ENCODE measurements at regions not wholly inside any gene's neighbourhood (a gene's known extent, or its start where the extent isn't known, plus 50 kb on each side); places are given as distances from the start of the nearest gene placed in this dataset.

- Histone ChIP-seq H3K9me3 (ENCODE audit: low read length) (no peaks in the 10 kb centered on the region), H3K4me3 (ENCODE audit: low read length) (no peak overlapping the region), H3K36me3 (ENCODE audit: insufficient read depth, low read length) (no peaks in the 10 kb centered on the region), H3K27me3 (ENCODE audit: insufficient read depth, low read length, poor library complexity, severe bottlenecking) (no peaks in the 10 kb centered on the region), H3K27ac (ENCODE audit: low read depth, low read length) (no peak overlapping the region), H3K4me1 (ENCODE audit: insufficient read depth, low read length) (no peaks in the 10 kb centered on the region)
- H3K4me1 Mint-ChIP-seq: peaks cover 3 to 6% (median 6%) of the 10 kb centered on the region in 3 donors
- H3K9me3 Mint-ChIP-seq: peaks cover 0 to 6% (median 0%) of the 10 kb centered on the region in 5 donors
- POLR2A ChIA-PET: no interaction called here
- peaks cover 5 to 12% of the 10 kb centered on the region in 2 donors for H3K27me3 Mint-ChIP-seq
- H3K27ac Mint-ChIP-seq: no peak overlapping the region
- H3K36me3 Mint-ChIP-seq: no peaks in the 10 kb centered on the region
- no peak for DNase-seq
- CTCF ChIA-PET: no interaction called here
- H3K4me3 Mint-ChIP-seq: no peak overlapping the region
Measured at GRCh38 chr9:87127543-87127942, 180.2 kb upstream of the GAS1 start.

- no peaks in the 10 kb centered on the region for H3K4me1 ChIP-seq (ENCODE audit: insufficient read depth, low read length)
- H3K27ac Mint-ChIP-seq: no peak overlapping the region
- no peaks in the 10 kb centered on the region for H3K27me3 ChIP-seq (ENCODE audit: insufficient read depth, low read length, poor library complexity, severe bottlenecking)
- no peak overlapping the region for H3K4me3 Mint-ChIP-seq
- ChIA-PET CTCF (no interaction called here), POLR2A (no interaction called here)
- H3K9me3 ChIP-seq (ENCODE audit: low read length): no peaks in the 10 kb centered on the region
- no peak overlapping the region for H3K27ac ChIP-seq (ENCODE audit: low read depth, low read length)
- no peaks in the 10 kb centered on the region for H3K36me3 Mint-ChIP-seq
- no peaks in the 10 kb centered on the region for H3K36me3 ChIP-seq (ENCODE audit: insufficient read depth, low read length)
- H3K9me3 Mint-ChIP-seq: peaks cover 0 to 7% (median 3%) of the 10 kb centered on the region in 5 donors
- H3K4me3 ChIP-seq (ENCODE audit: low read length): no peak overlapping the region
- DNase-seq: no peak
- peaks cover 5 to 12% of the 10 kb centered on the region in 2 donors for H3K27me3 Mint-ChIP-seq
- peaks cover under 1 to 3% (median 2%) of the 10 kb centered on the region in 3 donors for H3K4me1 Mint-ChIP-seq
Measured at GRCh38 chr9:87127978-87128614, 180.8 kb upstream of the GAS1 start.

- Mint-ChIP-seq H3K4me1 (no peaks in the 10 kb centered on the region), H3K36me3 (no peaks in the 10 kb centered on the region), H3K27ac (no peak overlapping the region), H3K9me3 (peaks cover 0 to 8% (median 5%) of the 10 kb centered on the region in 5 donors), H3K27me3 (peaks cover 5 to 12% of the 10 kb centered on the region in 2 donors), H3K4me3 (no peak overlapping the region)
- no peaks in the 10 kb centered on the region for H3K4me1 ChIP-seq (ENCODE audit: insufficient read depth, low read length)
- H3K27me3 ChIP-seq (ENCODE audit: insufficient read depth, low read length, poor library complexity, severe bottlenecking): no peaks in the 10 kb centered on the region
- no peak overlapping the region for H3K4me3 ChIP-seq (ENCODE audit: low read length)
- CTCF ChIA-PET: no interaction called here
- H3K27ac ChIP-seq (ENCODE audit: low read depth, low read length): no peak overlapping the region
- no peaks in the 10 kb centered on the region for H3K36me3 ChIP-seq (ENCODE audit: insufficient read depth, low read length)
- no peak for DNase-seq
- POLR2A ChIA-PET: no interaction called here
- H3K9me3 ChIP-seq (ENCODE audit: low read length): no peaks in the 10 kb centered on the region
Measured at GRCh38 chr9:87128844-87129493, 181.7 kb upstream of the GAS1 start.

- no peak overlapping the region for H3K27ac Mint-ChIP-seq
- H3K27ac ChIP-seq (ENCODE audit: low read depth, low read length): no peak overlapping the region
- H3K4me3 ChIP-seq (ENCODE audit: low read length): no peak overlapping the region
- POLR2A ChIA-PET: no interaction called here
- no peaks in the 10 kb centered on the region for H3K4me1 ChIP-seq (ENCODE audit: insufficient read depth, low read length)
- no peak for DNase-seq
- no peaks in the 10 kb centered on the region for H3K27me3 ChIP-seq (ENCODE audit: insufficient read depth, low read length, poor library complexity, severe bottlenecking)
- no peak overlapping the region for H3K4me3 Mint-ChIP-seq
- no peaks in the 10 kb centered on the region for H3K36me3 Mint-ChIP-seq
- H3K36me3 ChIP-seq (ENCODE audit: insufficient read depth, low read length): no peaks in the 10 kb centered on the region
- CTCF ChIA-PET: no interaction called here
- H3K9me3 ChIP-seq (ENCODE audit: low read length): no peaks in the 10 kb centered on the region
- peaks cover 0 to 8% of the 10 kb centered on the region in 2 donors for H3K27me3 Mint-ChIP-seq
- H3K4me1 Mint-ChIP-seq: no peaks in the 10 kb centered on the region
- peaks cover 0 to 8% (median 5%) of the 10 kb centered on the region in 5 donors for H3K9me3 Mint-ChIP-seq
Measured at GRCh38 chr9:87135074-87135473, 187.8 kb upstream of the GAS1 start.

GRCh38 chr9:87137718-87138117 is 190.4 kb upstream of the GAS1 start:
- POLR2A ChIA-PET: no interaction called here

GRCh38 chr9:87138128-87139040 is 191.1 kb upstream of the GAS1 start:
- H3K27me3 Mint-ChIP-seq: peaks cover 7 to 14% of the 10 kb centered on the region in 2 donors
- H3K36me3 Mint-ChIP-seq: no peaks in the 10 kb centered on the region
- no peaks in the 10 kb centered on the region for H3K27me3 ChIP-seq (ENCODE audit: insufficient read depth, low read length, poor library complexity, severe bottlenecking)
- no peak overlapping the region for H3K27ac Mint-ChIP-seq
- no peak overlapping the region for H3K27ac ChIP-seq (ENCODE audit: low read depth, low read length)
- H3K4me1 Mint-ChIP-seq: no peaks in the 10 kb centered on the region
- ChIA-PET POLR2A (no interaction called here), CTCF (no interaction called here)
- H3K9me3 Mint-ChIP-seq: peaks cover 0 to 2% (median 0%) of the 10 kb centered on the region in 5 donors
- H3K4me3 Mint-ChIP-seq: no peak overlapping the region
- no peak overlapping the region for H3K4me3 ChIP-seq (ENCODE audit: low read length)
- H3K36me3 ChIP-seq (ENCODE audit: insufficient read depth, low read length): no peaks in the 10 kb centered on the region
- no peaks in the 10 kb centered on the region for H3K9me3 ChIP-seq (ENCODE audit: low read length)
- no peak for DNase-seq
- H3K4me1 ChIP-seq (ENCODE audit: insufficient read depth, low read length): no peaks in the 10 kb centered on the region

More at GRCh38 chr9:87137718-87138117, 190.4 kb upstream of the GAS1 start:
- Histone ChIP-seq H3K4me3 (ENCODE audit: low read length) (no peak overlapping the region), H3K4me1 (ENCODE audit: insufficient read depth, low read length) (no peaks in the 10 kb centered on the region), H3K27me3 (ENCODE audit: insufficient read depth, low read length, poor library complexity, severe bottlenecking) (no peaks in the 10 kb centered on the region), H3K27ac (ENCODE audit: low read depth, low read length) (no peak overlapping the region), H3K9me3 (ENCODE audit: low read length) (no peaks in the 10 kb centered on the region), H3K36me3 (ENCODE audit: insufficient read depth, low read length) (no peaks in the 10 kb centered on the region)
- H3K36me3 Mint-ChIP-seq: no peaks in the 10 kb centered on the region
- H3K4me1 Mint-ChIP-seq: no peaks in the 10 kb centered on the region
- peaks cover 0 to 5% (median 3%) of the 10 kb centered on the region in 5 donors for H3K9me3 Mint-ChIP-seq
- no peak overlapping the region for H3K27ac Mint-ChIP-seq
- CTCF ChIA-PET: no interaction called here
- no peak for DNase-seq
- H3K4me3 Mint-ChIP-seq: no peak overlapping the region
- peaks cover 7 to 14% of the 10 kb centered on the region in 2 donors for H3K27me3 Mint-ChIP-seq

GRCh38 chr9:87139099-87139730 is 191.9 kb upstream of the GAS1 start:
- Mint-ChIP-seq H3K27me3 (peaks cover 7 to 14% of the 10 kb centered on the region in 2 donors), H3K27ac (no peak overlapping the region), H3K4me3 (no peak overlapping the region), H3K36me3 (no peaks in the 10 kb centered on the region), H3K4me1 (no peaks in the 10 kb centered on the region), H3K9me3 (no peaks in the 10 kb centered on the region)
- ChIA-PET CTCF (no interaction called here), POLR2A (no interaction called here)
- no peaks in the 10 kb centered on the region for H3K27me3 ChIP-seq (ENCODE audit: insufficient read depth, low read length, poor library complexity, severe bottlenecking)
- H3K36me3 ChIP-seq (ENCODE audit: insufficient read depth, low read length): no peaks in the 10 kb centered on the region
- DNase-seq: no peak
- H3K9me3 ChIP-seq (ENCODE audit: low read length): no peaks in the 10 kb centered on the region
- no peaks in the 10 kb centered on the region for H3K4me1 ChIP-seq (ENCODE audit: insufficient read depth, low read length)
- H3K4me3 ChIP-seq (ENCODE audit: low read length): no peak overlapping the region
- no peak overlapping the region for H3K27ac ChIP-seq (ENCODE audit: low read depth, low read length)

- peaks cover 9 to 15% of the 10 kb centered on the region in 2 donors for H3K27me3 Mint-ChIP-seq
- Histone ChIP-seq H3K4me3 (ENCODE audit: low read length) (no peak overlapping the region), H3K9me3 (ENCODE audit: low read length) (no peaks in the 10 kb centered on the region), H3K27ac (ENCODE audit: low read depth, low read length) (no peak overlapping the region), H3K4me1 (ENCODE audit: insufficient read depth, low read length) (no peaks in the 10 kb centered on the region), H3K27me3 (ENCODE audit: insufficient read depth, low read length, poor library complexity, severe bottlenecking) (no peaks in the 10 kb centered on the region), H3K36me3 (ENCODE audit: insufficient read depth, low read length) (no peaks in the 10 kb centered on the region)
- peaks cover 0 to 3% (median 0%) of the 10 kb centered on the region in 5 donors for H3K9me3 Mint-ChIP-seq
- no peaks in the 10 kb centered on the region for H3K4me1 Mint-ChIP-seq
- H3K4me3 Mint-ChIP-seq: no peak overlapping the region
- no peak overlapping the region for H3K27ac Mint-ChIP-seq
- DNase-seq: no peak
- no peaks in the 10 kb centered on the region for H3K36me3 Mint-ChIP-seq
- ChIA-PET POLR2A (no interaction called here), CTCF (no interaction called here)
Measured at GRCh38 chr9:87140142-87140541, 192.8 kb upstream of the GAS1 start.
